GM19351 (cell line): ENCODE measurements at regions not wholly inside any gene's neighbourhood (a gene's known extent, or its start where the extent isn't known, plus 50 kb on each side); places are given as distances from the start of the nearest gene placed in this dataset.

ENCODE experiments used
- ATAC-seq: cut with Tn5 transposase; IDR thresholded peaks from one replicate; pipeline ENCODE4 v1.9.1; 2021; ENCODE audit warnings: mild to moderate bottlenecking, moderate library complexity; ENCODE audit not compliant: unreplicated experiment

GRCh38 chr9:13770956-13771355 lies 491.5 kb upstream of the MPDZ start:
- no peak for ATAC-seq

- ATAC-seq: no peak
These were observed 490.1 kb upstream of the MPDZ start for GRCh38 chr9:13769641-13770040.

GRCh38 chr9:13769006-13769405 lies 489.5 kb upstream of the MPDZ start:
- no peak for ATAC-seq

- no peak for ATAC-seq
These were observed 482.7 kb upstream of the MPDZ start for GRCh38 chr9:13762209-13762608.

- no peak for ATAC-seq
These were observed 480.1 kb upstream of the MPDZ start for GRCh38 chr9:13759551-13759950.

GRCh38 chr9:13758936-13759335 lies 479.4 kb upstream of the MPDZ start:
- no peak for ATAC-seq

GRCh38 chr9:13756943-13757342 lies 477.5 kb upstream of the MPDZ start:
- ATAC-seq: no peak

- ATAC-seq: no peak
These were observed 476.1 kb upstream of the MPDZ start for GRCh38 chr9:13755551-13755950.

- ATAC-seq: no peak
These were observed 471.1 kb upstream of the MPDZ start for GRCh38 chr9:13750639-13751038.

GRCh38 chr9:13750061-13750460 lies 470.6 kb upstream of the MPDZ start:
- no peak for ATAC-seq

GRCh38 chr9:13746876-13747275 lies 467.4 kb upstream of the MPDZ start:
- no peak for ATAC-seq

- no peak for ATAC-seq
These were observed 464.9 kb upstream of the MPDZ start for GRCh38 chr9:13744261-13744901.

- no peak for ATAC-seq
These were observed 458.4 kb upstream of the MPDZ start for GRCh38 chr9:13737885-13738284.

GRCh38 chr9:13735181-13735580 lies 455.7 kb upstream of the MPDZ start:
- ATAC-seq: no peak

GRCh38 chr9:13734601-13735000 lies 455.1 kb upstream of the MPDZ start:
- no peak for ATAC-seq

GRCh38 chr9:13732290-13732689 lies 452.8 kb upstream of the MPDZ start:
- no peak for ATAC-seq

GRCh38 chr9:13731637-13732036 lies 452.1 kb upstream of the MPDZ start:
- no peak for ATAC-seq

- no peak for ATAC-seq
These were observed 450.5 kb upstream of the MPDZ start for GRCh38 chr9:13729955-13730354.

- ATAC-seq: no peak
These were observed 449.7 kb upstream of the MPDZ start for GRCh38 chr9:13728917-13729811.

- ATAC-seq: no peak
These were observed 448.6 kb upstream of the MPDZ start for GRCh38 chr9:13728131-13728530.

- no peak for ATAC-seq
These were observed 447.3 kb upstream of the MPDZ start for GRCh38 chr9:13726746-13727145.

- no peak for ATAC-seq
These were observed 446.0 kb upstream of the MPDZ start for GRCh38 chr9:13725516-13725915.
